ENCODE measurements at regions not wholly inside any gene's neighbourhood (a gene's known extent, or its start where the extent isn't known, plus 50 kb on each side); places are given as distances from the start of the nearest gene placed in this dataset.

DNA sequence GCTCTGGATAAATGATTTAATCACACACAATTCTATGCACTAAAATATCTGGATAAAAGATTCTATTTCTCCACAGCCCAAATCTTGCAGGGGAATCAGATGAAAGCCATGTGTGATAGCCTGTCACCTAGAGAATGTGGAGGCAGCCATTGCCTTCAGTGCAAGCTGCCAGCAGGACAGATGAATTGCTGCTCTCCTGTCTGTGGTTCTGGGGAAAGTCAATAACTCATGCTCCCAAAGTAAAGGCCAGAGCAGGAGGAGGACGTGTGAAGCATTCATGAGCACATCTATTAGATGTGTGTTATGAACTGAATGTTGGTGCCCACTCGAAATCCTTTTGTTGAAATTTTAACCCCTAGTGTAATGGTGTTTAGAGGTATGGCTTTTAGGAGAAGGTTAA, 195.1 kb downstream of the RDH14 start:
- TF ChIP-seq POLR2A (IDR thresholded peaks at IDR 0.05; ENCODE audit: control extremely low read depth in 1 of 2, low read depth in 2 of 2, low read length in 2 of 2) (no peak), KDM1A (IDR thresholded peaks at IDR 0.05; ENCODE audit: borderline replicate concordance, low read length) (no peak), POLR2AphosphoS5 (IDR thresholded peaks at IDR 0.05; ENCODE audit: low read depth, low read length) (no peak)
- TF ChIP-seq, protein P1, sequence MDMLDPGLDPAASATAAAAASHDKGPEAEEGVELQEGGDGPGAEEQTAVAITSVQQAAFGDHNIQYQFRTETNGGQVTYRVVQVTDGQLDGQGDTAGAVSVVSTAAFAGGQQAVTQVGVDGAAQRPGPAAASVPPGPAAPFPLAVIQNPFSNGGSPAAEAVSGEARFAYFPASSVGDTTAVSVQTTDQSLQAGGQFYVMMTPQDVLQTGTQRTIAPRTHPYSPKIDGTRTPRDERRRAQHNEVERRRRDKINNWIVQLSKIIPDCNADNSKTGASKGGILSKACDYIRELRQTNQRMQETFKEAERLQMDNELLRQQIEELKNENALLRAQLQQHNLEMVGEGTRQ (IDR thresholded peaks at IDR 0.05; ENCODE audit: low read length), result no peak
